Hepatocyte (in vitro differentiated cells): ENCODE measurements at regions not wholly inside any gene's neighbourhood (a gene's known extent, or its start where the extent isn't known, plus 50 kb on each side); places are given as distances from the start of the nearest gene placed in this dataset.

Experiments
- DNase-seq: peaks from one replicate; pipeline ENCODE4 v3.0.0-alpha.2; 2016; ENCODE audit warnings: low spot score
- H2AFZ ChIP-seq: fragments of 200-600 bp; sonication (generic); 2 replicates; pipeline ENCODE4 v1.6.0; 2016; ENCODE audit warnings: antibody characterized with exemption, mild to moderate bottlenecking
- H3K27ac ChIP-seq: fragments of 200-600 bp; sonication (generic); 2 replicates; pipeline ENCODE4 v1.5.1; 2016; ENCODE audit warnings: mild to moderate bottlenecking
- H3K27me3 ChIP-seq: fragments of 200-600 bp; sonication (generic); 2 replicates; pipeline ENCODE4 v1.6.1; 2016
- H3K36me3 ChIP-seq: fragments of 200-600 bp; sonication (generic); replicated peaks from 2 replicates; pipeline ENCODE4 v1.5.1; 2016; ENCODE audit warnings: low read depth; ENCODE audit not compliant: insufficient read depth
- H3K4me1 ChIP-seq: fragments of 200-600 bp; sonication (generic); 2 replicates; pipeline ENCODE4 v1.5.1; 2016; ENCODE audit warnings: mild to moderate bottlenecking, moderate library complexity; ENCODE audit not compliant: insufficient read depth
- H3K4me2 ChIP-seq: fragments of 200-600 bp; sonication (generic); 2 replicates; pipeline ENCODE4 v1.6.0; 2016
- H3K4me3 ChIP-seq: fragments of 200-600 bp; sonication (generic); 2 replicates; pipeline ENCODE4 v1.5.1; 2016; ENCODE audit warnings: mild to moderate bottlenecking
- H3K79me2 ChIP-seq: fragments of 200-600 bp; sonication (generic); 2 replicates; pipeline ENCODE4 v1.6.0; 2017; ENCODE audit warnings: mild to moderate bottlenecking
- H3K9me2 ChIP-seq: fragments of 200-600 bp; sonication (generic); replicated peaks from 2 replicates; pipeline ENCODE4 v1.6.0; 2017; ENCODE audit warnings: mild to moderate bottlenecking; ENCODE audit not compliant: insufficient read depth
- H3K9me3 ChIP-seq: fragments of 200-600 bp; sonication (generic); 2 replicates; pipeline ENCODE4 v1.5.1; 2016; ENCODE audit warnings: low read depth, mild to moderate bottlenecking
- H4K20me1 ChIP-seq: fragments of 200-600 bp; sonication (generic); 2 replicates; pipeline ENCODE4 v1.6.0; 2016; ENCODE audit warnings: mild to moderate bottlenecking; ENCODE audit not compliant: insufficient read depth, poor library complexity, severe bottlenecking
- CTCF ChIP-seq: fragments of 200-600 bp; sonication (generic); IDR thresholded peaks from 2 replicates; pipeline ENCODE4 v1.5.1; 2016; ENCODE audit warnings: antibody characterized with exemption, mild to moderate bottlenecking; ENCODE audit not compliant: poor library complexity
- EZH2 ChIP-seq: fragments of 200-600 bp; sonication (generic); IDR thresholded peaks from 2 replicates; pipeline ENCODE4 v1.6.1; 2016; ENCODE audit warnings: antibody characterized with exemption, mild to moderate bottlenecking, borderline replicate concordance
- EZH2phosphoT487 ChIP-seq: fragments of 200-600 bp; sonication (generic); IDR thresholded peaks from one replicate; pipeline ENCODE4 v1.6.1; 2018; ENCODE audit warnings: antibody characterized with exemption, mild to moderate bottlenecking, low read depth, moderate library complexity; ENCODE audit not compliant: unreplicated experiment, severe bottlenecking
- WGBS: methylation state at CpG from one replicate; pipeline ENCODE4 v1.1.6; 2016; ENCODE audit warnings: low lambda C conversion rate; ENCODE audit errors: missing lambda C conversion rate; 5-methylcytosine and 5-hydroxymethylcytosine counted together

DNA sequence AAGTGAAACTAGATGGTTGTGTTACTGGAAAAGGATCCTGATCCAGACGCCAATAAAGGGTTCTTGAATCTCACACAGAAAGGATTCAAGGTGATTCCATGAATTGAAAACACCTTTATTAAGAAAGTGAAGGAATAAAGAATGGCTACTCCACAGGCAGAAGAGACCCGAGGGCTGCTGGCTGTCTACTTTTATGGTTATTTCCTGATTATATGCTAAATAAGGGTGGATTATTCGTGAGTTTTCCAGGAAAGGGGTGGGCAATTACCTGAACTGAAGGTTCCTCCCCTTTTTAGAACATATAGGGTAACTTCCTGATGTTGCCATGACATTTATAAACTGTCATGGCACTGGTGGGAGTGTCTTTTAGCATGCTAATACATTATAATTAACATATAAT is 50.9 kb upstream of the WARS2 start:
- Histone ChIP-seq H3K4me2 (no peak overlapping the region), H2AFZ (no peak overlapping the region), H3K27ac (no peak overlapping the region), H4K20me1 (no peaks in the 10 kb centered on the region), H3K79me2 (no peaks in the 10 kb centered on the region), H3K36me3 (no peaks in the 10 kb centered on the region), H3K4me3 (no peak overlapping the region), H3K9me3 (no peaks in the 10 kb centered on the region), H3K9me2 (no peaks in the 10 kb centered on the region), H3K27me3 (no peaks in the 10 kb centered on the region), H3K4me1 (no peaks in the 10 kb centered on the region)
- 91% methylated on average over 3 of the region's 3 CpGs for WGBS
- TF ChIP-seq CTCF, result no peak
- TF ChIP-seq EZH2, result no peak
- no peak for TF ChIP-seq EZH2phosphoT487
- DNase-seq, result no peak

GRCh38 chr1:119204197-119204960 is 63.9 kb upstream of the WARS2 start:
- Histone ChIP-seq H3K27me3 (no peaks in the 10 kb centered on the region), H3K79me2 (no peaks in the 10 kb centered on the region), H3K9me2 (no peaks in the 10 kb centered on the region), H3K4me2 (no peak overlapping the region), H4K20me1 (no peaks in the 10 kb centered on the region), H2AFZ (no peak overlapping the region), H3K27ac (no peak overlapping the region), H3K4me1 (no peaks in the 10 kb centered on the region), H3K4me3 (no peak overlapping the region), H3K36me3 (no peaks in the 10 kb centered on the region), H3K9me3 (no peaks in the 10 kb centered on the region)
- WGBS, result 90% methylated on average over 2 of the region's 2 CpGs
- no peak for DNase-seq
- TF ChIP-seq EZH2phosphoT487 (no peak), CTCF (no peak), EZH2 (no peak)

DNA sequence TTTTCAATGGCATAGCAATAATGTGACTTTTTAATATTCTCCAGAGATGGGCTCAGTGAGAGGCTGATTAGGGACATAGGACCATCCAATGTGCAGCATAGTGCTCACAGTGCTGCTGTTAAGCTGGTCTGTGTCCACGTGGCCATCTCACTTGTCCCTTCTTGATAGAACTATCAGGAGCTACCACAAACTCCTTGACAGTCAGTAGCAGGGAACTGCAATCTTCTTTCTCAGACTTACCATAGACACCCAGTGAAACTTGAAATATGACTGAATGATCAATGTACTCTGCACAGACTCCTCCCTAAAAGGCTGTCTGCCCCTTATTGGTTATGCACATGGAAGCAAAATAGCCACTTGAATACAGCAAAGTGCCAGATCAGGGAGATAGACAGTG is 64.5 kb upstream of the WARS2 start:
- H3K9me2 ChIP-seq, result no peaks in the 10 kb centered on the region
- 73% methylated on average over 1 of the region's 1 CpG for WGBS
- no peak for TF ChIP-seq EZH2phosphoT487
- TF ChIP-seq EZH2, result no peak
- TF ChIP-seq CTCF, result no peak
- H3K4me1 ChIP-seq, result no peaks in the 10 kb centered on the region
- H3K4me3 ChIP-seq, result no peak overlapping the region
- H3K79me2 ChIP-seq, result no peaks in the 10 kb centered on the region
- H4K20me1 ChIP-seq, result no peaks in the 10 kb centered on the region
- H3K27ac ChIP-seq, result no peak overlapping the region
- DNase-seq, result no peak
- H3K4me2 ChIP-seq, result no peak overlapping the region
- H3K36me3 ChIP-seq, result no peaks in the 10 kb centered on the region
- no peaks in the 10 kb centered on the region for H3K27me3 ChIP-seq
- H3K9me3 ChIP-seq, result no peaks in the 10 kb centered on the region
- no peak overlapping the region for H2AFZ ChIP-seq
